RKO (cell line): ENCODE measurements at regions not wholly inside any gene's neighbourhood (a gene's known extent, or its start where the extent isn't known, plus 50 kb on each side); places are given as distances from the start of the nearest gene placed in this dataset.

ENCODE experiments used
- DNase-seq: peaks from one replicate; pipeline ENCODE4 v3.0.0-alpha.2; 2016; ENCODE audit warnings: low spot score

DNA sequence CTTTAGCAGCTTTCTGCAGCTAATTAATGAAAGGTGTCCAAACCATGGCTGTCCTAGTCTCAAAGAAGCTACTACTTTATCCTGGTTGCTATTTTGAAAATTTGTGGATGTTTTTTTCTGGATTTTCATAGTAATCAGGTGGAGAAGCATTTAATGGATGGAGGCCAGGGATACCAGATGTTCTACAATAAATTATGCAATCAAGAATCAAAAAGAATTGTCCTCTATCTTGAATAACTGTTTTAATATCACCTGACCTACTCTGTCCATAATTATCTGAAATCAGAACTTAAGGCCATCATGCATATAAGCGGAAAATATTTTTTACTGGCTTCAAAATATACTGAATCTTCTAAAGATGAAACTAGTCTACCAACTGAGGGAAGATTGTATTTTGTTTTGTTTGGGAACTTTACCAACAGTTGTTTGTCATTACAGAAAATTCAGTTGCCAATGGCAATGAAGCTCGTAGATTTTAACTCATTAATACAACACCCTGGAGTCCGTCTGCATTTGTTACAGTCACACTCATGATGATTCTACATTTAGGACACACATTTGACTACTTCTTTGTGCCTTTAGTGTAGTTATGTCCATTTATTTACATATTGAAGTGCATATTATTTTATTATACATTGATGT is 762.3 kb upstream of the GRM7 start:
- no peak for DNase-seq

DNA sequence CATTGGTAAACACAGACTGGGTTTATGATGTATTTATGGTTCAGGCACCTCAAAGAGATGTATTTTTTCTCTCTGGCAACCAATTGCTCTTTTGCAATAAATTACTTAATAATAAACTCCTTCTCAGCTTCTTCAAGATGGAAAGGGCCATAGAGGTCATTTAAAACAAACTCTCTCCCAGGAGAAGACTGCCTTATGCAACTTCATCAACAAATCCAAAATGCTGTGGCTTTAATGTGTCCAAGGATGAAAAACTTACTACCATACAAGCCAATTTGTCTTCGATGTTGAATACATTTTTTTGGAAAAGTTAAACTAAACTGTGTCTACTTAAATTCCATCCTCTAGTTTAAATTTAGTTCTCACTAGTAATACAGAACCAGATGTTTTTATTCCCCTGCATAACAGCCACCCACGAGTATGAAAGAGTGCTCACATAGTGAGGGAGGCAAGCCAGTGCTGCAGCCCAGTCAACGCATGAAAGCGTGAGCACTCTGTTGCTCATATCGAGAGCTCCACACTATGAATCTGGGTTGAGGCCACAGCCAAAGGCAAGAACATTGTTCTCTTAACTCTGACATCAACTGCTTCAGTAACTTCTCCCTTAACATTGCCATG is 761.3 kb upstream of the GRM7 start:
- DNase-seq, result no peak

DNA sequence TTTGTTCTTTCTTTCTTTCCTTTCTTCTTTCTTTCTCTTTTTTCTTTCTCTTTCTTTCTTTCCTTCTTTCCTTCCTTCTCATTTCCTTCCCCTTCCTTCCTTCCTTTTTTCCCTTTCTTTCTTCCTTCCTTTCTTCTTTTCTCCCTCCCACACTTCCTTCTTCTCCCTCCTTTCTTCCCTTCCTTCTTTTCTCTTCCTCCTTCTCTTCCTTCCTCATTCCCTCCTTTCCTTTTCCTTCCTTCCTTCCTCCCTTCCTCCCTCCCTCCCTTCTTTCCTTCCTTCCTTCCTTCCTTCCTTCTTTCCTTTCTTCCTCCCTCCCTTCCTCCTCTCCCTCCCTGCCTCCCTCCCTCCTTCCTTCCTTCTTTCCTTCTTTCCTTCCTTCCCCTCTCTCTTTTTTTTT is 755.7 kb upstream of the GRM7 start:
- DNase-seq, result no peak

DNA sequence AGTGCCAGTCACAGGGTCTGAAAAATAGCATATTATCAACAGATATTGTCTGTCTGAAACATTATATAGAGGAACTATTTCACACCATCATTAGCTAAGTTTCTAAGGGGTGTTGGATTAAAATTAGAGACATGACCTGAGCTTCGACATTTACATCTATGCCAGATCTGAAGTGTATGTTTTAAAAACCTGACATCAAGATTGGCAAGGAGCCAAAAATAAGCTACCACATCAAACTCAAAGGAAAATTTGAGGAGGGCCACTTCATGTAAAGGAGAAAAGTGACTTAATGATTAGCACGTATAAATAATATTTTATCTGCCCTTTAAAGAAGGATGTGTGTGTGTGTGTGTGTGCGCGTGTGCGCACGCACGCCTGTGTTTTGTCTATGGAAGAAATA is 752.0 kb upstream of the GRM7 start:
- DNase-seq, result no peak

DNA sequence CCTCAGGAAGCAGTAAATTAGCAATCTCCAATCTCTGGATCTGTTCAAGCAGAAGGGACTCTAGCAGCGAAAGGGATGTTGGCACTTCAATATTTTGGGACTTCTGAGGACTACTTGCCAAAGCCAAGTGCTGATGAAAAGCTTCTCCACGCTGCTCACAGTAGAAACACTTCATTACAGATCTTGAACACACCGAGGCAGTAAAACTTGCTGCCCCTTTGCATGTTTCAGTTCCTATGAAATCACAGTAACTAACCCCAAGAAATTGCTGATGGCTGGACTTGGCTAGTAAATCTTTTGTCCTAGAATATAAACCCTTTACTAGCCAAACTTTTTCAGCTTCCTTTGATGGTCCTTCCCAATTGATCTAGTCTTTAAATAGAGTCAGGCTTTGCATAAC is 750.5 kb upstream of the GRM7 start:
- DNase-seq, result no peak

DNA sequence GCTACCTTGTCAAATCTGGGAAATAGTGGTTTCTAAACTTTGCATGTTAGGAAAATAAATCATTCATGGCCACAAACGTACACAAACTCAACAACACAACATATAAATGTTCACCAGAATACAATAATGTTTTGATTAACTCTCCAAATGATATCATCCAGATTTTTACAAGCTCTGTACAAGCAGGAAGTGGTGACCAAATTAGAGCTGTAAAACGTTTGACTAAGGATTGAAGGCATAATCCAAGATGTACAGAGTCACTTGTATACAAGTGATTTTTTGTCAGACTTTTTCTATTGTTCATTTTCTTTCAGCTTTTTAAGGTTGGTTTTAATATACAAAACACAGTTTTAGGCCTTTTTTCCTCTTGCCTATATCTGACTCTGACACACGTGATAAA is 748.4 kb upstream of the GRM7 start:
- DNase-seq, result no peak

DNA sequence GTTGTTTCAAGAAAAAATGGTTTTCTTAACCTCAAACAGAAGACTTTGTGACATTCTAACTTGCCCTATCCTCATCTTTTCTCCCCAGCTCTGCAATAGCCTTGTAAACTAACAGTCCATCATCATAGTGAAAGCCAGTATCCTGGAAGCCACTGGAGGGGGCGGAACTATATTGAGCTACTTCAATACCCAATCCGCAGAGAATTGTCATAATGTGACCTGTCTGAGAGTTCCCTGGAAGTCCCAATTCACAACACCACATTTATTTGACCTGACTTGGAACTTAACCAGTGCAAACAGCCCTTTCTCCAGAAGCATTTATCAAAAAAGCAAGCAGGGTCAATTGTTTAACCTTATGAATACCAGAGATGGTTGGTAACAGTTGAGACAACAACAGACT is 747.6 kb upstream of the GRM7 start:
- no peak for DNase-seq

DNA sequence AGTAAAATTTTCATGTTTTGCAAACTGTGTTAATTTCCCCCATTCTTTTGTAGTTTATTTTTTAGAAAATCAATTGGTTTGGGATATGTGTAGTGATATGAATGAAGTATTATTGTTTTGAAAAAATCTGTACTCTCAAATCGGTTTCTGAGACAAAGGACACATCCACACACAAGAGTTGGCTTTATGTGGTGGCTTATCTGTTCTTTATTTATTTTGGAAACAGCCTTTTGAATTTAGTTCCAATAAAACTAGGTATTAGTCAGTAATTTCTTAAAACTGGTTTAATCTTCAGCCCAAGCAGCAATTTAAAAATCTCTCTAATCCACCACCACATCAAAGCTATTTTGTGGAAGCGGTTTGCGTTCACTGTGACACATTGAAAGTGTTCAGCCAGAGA is 741.5 kb upstream of the GRM7 start:
- no peak for DNase-seq

DNA sequence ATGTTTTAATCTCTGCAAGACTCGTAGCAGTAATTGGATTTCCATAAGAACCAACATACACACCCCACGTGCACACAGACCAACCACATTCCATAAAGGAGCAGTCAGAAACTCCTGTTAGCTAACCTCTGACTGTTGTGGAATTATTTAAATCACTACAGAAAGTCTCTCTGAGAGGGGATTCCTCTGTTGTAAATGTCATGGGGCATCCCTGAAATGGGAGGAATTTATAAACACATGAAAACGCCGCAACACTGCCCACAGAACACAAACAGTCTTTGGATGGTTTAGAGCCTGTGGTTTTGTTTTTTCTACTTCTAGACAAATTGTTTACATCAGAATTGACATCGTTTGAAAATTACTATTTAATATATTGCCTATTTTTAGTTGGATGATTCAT is 740.1 kb upstream of the GRM7 start:
- DNase-seq, result no peak

DNA sequence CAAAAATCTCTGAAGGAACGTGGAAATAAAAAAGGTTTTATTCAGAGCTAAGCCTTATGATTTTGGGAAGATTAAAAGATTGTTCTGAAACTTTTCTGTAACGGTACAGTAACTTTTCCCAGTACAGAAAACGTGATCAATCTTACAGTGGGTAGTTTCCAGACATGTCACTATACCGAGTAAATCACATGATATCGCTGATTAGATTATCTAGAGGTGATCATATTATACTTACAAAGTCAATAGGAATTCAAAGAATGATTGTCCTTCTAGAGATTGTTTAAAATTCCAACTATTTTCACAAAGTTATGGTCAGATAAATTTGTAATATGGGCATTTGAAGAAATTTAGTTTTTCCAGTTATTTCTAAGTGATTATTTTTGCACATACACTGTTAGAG is 736.0 kb upstream of the GRM7 start:
- DNase-seq, result no peak

DNA sequence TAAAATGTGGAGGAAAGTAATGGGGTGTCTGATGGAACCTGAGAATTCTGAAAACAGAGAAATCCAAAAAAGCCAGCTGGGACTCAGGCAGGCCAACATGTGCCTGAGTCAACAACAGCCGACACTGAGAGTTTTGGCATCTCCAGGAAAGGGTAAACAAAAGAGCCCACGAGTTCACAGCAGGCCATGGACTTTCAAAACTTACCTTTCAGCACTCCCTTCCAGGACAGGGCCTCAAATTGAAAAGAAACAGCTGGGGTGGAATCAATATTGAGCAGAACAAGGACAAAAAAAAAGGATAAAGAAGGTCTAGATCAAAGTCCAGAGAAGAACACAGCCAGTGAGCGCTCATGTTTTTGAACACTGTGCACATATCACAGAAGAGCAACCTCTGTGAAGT is 735.4 kb upstream of the GRM7 start:
- no peak for DNase-seq

DNA sequence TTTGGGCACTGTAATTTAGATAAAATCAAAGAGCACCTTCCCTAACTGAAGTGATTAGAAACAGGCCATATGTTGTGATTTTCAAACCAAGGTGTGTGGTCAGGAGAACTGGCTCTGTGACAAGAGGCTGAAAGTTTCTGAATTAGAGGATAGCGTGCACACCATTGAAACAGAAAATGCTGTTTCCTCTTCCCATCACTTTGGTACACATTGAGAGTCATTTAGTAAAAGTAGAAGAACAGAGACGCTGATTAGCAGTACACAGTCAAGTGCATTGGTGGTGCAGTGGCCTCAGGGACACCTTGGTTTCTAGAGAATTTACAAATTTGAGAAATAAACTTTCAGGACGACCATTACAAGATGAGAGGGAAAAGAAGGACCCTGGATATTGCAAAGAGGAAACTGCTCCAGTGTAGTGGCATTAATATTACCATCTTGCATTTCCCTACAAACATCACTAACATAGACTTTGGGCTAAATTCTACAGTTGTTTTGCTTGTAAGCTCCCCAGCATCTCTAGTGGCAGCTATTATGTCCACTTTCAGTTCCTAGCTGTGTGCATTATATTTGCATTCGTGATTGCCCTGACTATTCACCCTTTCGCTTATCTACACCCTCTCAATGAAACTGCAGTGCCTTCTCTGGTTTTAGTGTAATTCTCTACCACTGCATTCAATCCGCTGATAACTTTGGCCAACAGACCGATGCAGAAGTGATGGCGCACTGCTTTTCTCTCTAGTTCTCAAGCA is 728.1 kb upstream of the GRM7 start:
- no peak for DNase-seq

DNA sequence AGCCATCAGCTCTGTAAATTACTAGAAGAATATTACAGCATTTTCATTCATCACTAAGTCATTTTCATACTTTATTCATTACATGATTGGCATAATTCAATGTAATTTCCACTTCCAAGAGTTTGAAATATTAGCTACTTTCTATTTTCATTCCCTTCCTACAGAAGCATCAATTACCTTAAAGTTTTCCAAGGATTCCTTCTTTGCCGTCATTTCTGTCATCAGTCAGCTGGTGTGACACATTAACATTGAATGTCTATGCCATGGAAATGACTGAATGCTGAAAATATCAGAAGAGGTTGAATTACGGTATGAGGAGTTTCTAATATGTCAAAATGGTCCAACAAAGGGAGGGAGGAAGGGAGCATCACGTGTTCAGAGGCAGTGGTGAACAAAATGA is 718.2 kb upstream of the GRM7 start:
- no peak for DNase-seq

DNA sequence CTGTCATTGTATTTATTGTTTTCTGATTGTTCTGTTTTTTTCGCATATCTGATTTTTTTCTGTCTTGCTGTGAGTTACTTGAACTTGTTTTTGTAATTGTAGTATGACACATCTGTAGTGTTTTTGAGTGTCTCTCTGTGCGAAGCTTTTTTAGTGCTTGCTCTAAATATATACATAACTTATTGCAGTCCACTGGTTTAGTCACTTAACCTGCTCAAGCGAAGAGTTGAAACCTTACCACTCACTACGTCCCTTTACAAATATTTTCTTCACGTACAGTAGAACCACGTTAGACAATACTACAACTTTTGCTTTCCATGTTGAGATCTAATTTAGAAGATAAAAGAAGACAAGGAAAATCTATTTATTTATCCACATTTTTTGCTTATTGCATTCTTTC is 713.0 kb upstream of the GRM7 start:
- DNase-seq, result no peak

DNA sequence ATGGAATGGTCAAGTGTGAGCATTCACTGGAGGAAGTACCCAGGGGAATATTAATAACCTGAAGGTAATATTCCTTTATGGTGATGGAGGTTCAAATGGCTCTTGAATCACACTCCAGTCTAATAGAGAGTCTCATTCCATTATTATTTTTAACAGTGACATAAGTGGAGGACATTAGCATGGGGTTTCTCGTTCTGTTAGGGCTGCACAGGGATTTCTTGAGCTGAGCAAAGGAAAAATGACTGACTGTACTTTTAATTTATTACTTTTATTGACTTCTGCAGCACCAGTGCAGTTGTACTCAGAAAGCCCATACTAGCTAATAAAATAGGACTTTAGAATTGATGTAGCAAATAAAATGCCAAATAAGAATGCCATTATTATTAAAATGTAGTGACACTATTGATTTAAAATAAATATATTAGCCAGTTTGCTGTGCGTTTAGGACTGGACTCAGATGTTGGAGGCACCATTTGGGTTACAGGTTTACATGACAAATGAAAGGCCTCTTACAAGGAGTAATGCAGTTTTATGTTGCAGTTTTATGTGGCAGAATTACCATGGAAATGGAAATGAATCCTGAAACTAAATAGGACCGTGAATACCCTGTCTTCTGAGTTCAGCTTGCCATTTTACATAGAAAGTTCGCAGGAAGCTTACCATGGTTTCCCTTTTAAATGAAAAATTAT is 705.1 kb upstream of the GRM7 start:
- DNase-seq, result no peak

DNA sequence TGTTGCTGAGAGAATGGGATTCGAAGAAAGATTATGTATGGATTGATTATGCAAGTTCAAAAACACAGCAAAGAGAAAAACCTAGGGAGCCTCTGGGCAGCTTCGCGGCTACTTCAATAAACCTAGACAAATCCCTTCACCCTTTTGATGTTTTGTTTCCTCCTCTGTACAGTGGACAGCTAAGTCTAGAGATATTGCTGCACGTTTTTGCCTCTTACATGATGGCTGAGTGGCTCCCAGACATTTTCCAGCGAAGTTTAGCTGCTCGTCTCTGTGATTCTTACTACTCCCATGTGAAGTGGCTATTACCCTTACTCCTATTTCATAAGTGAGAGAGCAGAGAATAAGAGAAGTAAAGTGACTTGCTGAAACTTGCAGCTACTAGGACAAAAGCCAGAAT is 695.0 kb upstream of the GRM7 start:
- no peak for DNase-seq

DNA sequence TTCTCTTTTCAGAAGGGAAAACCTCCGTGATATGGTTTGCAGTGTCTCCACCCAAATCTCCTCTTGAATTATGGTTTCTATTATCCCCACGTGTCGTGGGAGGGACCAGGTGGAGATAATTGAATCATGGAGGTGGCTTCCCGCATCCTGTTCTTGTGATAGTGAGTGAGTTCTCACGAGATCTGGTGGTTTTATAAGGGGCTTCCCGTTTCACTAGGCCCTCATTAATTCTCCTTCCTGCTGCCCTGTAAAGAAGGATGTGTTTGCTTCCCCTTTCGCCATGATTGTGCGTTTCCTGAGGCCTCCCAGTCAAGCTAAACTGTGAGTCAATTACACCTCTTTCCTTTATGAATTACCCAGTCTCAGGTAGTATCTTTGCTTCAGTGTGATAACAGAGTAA is 692.7 kb upstream of the GRM7 start:
- no peak for DNase-seq

DNA sequence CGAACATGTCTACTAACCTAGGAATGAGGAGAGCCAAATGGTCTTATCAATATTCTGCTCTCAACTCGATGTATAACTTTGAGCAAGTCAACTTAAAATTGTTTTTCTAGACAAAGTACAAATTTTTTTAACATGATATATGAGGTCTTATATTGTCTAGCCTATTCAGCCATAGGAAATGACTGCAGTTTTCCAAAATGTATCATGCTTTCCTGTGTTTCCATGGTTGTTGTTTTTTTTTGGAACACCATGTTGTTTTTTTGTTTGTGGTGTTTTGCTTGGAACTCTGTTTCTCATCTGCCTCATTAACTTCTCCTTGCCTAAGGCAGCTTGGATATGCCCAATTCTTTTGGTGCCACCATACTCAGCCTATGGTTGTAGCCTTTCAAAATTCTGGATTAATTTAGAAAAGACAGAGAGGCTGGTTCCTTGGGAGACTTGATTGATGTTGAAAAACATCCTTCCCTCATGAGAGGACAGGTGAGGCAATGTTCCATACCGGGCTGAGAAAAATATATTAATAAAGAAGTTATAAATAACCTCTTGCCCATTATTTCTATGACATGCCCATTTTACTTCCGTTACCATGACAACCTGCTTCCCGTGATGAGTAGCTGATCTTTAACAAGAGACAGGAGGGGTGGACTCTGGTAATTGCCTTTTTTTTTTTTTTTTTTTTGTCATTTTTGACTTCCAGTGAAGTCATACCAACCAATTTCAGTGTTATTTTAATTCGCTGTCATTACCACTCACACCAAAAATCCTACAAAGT is 687.9 kb upstream of the GRM7 start:
- no peak for DNase-seq

DNA sequence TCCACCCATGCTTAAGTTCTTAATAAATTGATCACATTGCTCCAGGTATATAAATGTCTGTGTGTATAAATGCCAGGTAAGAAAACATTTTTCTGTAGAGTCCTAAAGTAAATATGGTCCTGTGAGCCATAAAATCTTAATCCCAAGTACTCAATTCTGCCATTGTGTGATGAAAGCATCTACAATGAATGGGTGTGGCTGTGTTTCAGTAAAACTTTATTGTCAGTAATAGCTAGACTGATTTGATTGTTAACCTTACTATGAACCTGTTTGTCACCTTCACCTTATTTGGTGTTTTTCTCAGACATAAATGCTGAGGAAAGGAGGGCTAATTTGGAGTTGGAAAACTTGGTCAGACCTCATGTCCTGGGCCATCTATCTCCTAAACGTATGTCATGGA is 683.5 kb upstream of the GRM7 start:
- DNase-seq, result no peak

DNA sequence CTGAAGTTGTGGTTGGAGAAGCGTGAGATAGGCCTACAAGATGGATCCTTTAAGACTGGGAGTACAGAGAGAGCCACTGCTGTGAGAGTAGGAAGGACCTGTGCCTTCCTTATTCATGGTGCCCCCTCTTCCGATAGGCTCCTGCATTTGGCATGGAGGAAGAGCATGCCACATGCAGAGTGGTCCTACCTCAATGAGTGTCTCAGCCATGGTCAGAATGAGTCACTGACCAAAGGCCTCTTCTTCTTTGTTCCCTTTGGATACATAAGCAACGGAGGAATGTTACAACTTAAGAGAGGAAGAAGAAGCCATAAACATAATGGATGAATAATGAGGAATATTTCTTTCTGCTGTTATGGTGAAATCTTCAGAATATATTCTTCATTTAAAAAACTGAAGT is 681.2 kb upstream of the GRM7 start:
- no peak for DNase-seq

DNA sequence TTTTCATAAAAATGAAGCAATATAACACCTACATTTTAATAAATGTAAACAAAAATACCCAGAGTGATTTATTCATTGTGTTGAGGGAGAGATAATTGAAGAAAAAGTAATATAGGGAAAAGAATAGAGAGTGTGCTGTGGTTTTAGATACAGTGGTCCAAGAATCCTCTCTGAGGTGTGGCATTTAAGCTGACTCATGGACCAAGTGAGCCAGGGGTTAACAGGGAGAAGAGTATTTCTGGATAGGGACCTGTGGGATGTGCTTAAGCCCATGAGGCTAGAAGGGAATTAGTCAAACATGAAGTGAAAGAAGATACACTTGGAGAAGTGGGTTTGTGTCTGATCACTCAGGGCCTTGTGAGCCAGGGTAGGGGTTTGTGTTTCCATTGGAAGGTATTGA is 680.7 kb upstream of the GRM7 start:
- no peak for DNase-seq

DNA sequence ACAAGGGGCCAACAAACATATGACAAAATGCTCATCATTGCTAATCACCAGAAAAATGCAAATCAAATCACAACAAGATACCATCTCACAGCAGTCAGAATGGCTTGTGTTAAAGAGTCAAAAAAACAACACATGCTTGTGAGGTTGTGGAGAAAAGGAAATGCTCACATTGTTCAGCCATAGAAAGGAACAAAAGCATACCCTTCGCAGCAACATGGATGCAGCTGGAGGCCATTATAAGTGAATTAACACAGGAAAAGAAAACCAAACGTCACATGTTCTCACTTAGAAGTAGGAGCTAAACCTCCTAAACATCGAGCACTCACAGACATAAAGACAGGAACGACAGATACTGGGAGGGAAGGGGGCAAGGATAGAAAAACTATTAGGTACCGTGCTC is 678.4 kb upstream of the GRM7 start:
- DNase-seq, result no peak
